SK-N-MC (cell line): ENCODE measurements at regions not wholly inside any gene's neighbourhood (a gene's known extent, or its start where the extent isn't known, plus 50 kb on each side); places are given as distances from the start of the nearest gene placed in this dataset.

Experiments used
- EZH2 ChIP-seq: fragments of 200-600 bp; sonication (generic); IDR thresholded peaks from one replicate; pipeline ENCODE4 v1.6.1; 2017; ENCODE audit warnings: antibody characterized with exemption
- FOXP2 ChIP-seq: optimal IDR thresholded peaks from 2 replicates; pipeline ENCODE3; 2011; ENCODE audit warnings: mild to moderate bottlenecking, moderate library complexity; ENCODE audit not compliant: insufficient read depth; ENCODE audit errors: extremely low read length, control extremely low read depth
- POLR2AphosphoS5 ChIP-seq: IDR thresholded peaks from 2 replicates; pipeline ENCODE4 v1.6.1; 2012; ENCODE audit warnings: mild to moderate bottlenecking, low read depth, low read length, borderline replicate concordance

GRCh38 chr21:20814090-20814489 lies 184.1 kb upstream of the NCAM2 start:
- TF ChIP-seq POLR2AphosphoS5 (no peak), EZH2 (no peak), FOXP2 (no peak)
